Hindlimb muscle (tissue), 1 donor: ENCODE measurements at regions not wholly inside any gene's neighbourhood (a gene's known extent, or its start where the extent isn't known, plus 50 kb on each side); places are given as distances from the start of the nearest gene placed in this dataset.
"Not testable (repeated sequence)": the region's sequence is repeated elsewhere in the genome, so short reads cannot be mapped to it uniquely, and the experiment has no call there.

Source experiments
- DNase-seq: peaks from one replicate; pipeline ENCODE4 v3.0.0-alpha.2; 2013

GRCh38 chr2:142463047-142463446, 332.2 kb upstream of the LRP1B start:
- DNase-seq: no peak

- DNase-seq: no peak
Observed at GRCh38 chr2:142462306-142462705, 331.5 kb upstream of the LRP1B start.

DNA sequence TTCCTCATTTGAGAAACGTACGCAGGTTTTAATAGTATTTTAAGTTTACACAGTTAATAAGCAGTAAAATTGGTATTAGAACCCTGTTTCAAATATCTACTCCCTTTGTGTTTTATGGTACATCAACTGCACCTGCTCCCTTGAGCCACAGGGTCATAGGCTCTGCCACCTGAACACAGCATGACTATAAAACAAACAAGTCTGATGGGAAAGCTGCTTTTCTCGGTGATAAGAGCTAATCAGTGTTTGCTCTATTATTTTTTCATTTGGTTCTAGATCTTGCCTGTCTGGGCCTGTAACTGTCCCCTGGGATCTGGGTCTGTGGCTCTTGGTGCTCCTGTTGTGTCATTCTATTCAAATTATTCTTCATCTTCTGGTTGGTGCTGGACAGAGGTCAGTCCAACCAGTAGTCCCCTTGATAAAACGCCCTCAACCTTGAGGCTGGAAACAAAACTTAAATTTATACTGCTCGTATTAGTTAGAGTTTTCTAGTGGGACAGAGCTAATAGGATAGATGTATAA, 314.8 kb upstream of the LRP1B start:
- DNase-seq: no peak

GRCh38 chr2:142445023-142445422, 314.2 kb upstream of the LRP1B start:
- no peak for DNase-seq

DNA sequence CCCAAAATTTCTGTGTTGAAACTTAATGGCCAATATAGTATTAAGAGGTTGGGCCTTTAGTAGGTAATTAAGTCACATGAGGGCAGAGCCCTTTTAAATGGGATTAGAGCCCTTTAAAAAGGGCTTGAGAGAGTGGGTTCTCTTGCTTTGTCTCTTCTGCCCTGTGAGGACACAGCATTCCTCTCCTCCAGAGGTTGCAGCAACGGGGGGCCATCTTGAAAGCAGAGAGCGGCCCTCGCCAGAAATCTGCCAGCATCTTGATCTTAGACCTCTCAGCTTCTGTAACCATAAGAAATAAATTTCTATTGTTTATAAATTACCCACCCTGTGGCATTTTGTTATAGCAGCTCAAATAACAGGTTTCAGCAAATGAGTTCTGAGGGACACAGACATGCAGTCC, 305.0 kb upstream of the LRP1B start:
- DNase-seq: no peak

- no peak for DNase-seq
Observed at GRCh38 chr2:142426064-142426463, 295.2 kb upstream of the LRP1B start.

DNA sequence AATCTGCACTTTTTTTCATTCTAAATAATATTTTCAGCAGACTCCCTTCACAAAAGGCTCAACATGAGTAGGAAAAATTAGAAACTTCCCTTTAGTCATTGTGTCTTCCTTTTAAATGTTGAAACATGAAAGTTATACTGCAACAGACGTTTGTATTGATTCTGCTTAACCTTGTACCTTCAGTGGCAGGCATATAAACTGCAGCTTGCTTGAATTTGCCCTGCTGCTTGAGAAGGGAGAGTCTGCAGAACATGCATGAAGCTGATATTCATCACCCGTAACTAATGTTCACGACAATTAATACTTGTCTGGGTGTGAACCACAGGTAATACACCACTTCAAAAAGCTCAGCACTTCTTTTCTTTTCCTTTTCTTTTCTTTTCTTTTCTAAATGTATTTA, 294.7 kb upstream of the LRP1B start:
- DNase-seq: no peak

- no peak for DNase-seq
Observed at GRCh38 chr2:142423603-142424002, 292.8 kb upstream of the LRP1B start.

- DNase-seq: no peak
Observed at GRCh38 chr2:142422769-142423168, 292.0 kb upstream of the LRP1B start.

GRCh38 chr2:142422041-142422440, 291.2 kb upstream of the LRP1B start:
- DNase-seq: no peak

DNA sequence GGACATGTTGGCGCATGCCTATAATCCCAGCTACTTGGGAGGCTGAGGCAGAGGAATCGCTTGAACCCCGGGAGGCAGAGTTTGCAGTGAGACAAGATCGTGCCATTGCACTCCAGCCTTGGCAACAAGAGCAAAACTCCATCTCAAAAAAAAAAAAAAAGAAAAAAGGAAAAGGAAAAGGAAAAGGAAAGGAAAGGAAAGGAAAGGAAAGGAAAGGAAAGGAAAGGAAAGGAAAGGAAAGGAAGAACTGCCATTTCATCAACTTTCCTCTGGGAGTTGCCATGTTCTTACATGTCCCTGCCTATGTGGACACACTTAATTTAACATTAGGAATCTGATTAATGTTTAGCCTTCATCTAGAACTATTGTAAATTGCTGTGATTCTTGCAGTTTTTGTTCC, 287.9 kb upstream of the LRP1B start:
- DNase-seq: not testable (repeated sequence)

DNA sequence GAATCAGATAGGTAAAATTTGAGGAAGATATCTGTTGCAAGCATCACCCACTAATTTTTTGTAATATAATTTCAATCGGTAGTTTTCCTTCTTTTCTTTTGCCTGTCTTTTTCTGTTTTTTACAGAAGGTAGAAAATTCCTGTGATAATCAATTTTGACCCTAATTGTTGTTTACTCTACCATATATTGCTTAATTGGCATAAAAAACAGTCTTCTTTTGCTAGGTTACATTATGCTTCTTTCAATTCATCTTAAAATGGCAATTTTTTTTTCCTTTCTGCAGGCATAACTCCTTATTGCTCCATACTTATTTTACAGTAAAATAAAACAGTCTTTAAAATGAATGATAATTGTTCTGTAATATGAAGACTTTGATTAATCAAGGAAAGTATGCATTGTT, 286.2 kb upstream of the LRP1B start:
- DNase-seq: no peak

DNA sequence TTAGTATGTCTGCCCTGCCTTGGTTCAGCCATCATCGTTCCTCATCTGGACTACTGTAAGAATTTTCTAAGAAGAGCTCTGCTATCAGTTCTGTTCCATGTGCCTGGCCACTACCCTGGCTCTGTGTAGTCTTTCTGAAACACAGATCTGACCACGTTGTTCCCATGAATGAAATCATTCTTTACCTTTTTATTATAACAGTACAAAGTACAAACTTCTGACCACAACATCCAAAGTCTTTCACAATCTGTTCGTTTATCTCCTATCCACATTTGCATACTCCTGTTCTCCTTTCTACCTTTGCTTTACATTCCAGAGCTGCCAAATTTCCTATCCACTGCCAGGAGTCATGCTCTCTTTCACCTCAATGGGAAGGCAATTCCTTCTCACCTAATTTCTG, 284.6 kb upstream of the LRP1B start:
- no peak for DNase-seq

DNA sequence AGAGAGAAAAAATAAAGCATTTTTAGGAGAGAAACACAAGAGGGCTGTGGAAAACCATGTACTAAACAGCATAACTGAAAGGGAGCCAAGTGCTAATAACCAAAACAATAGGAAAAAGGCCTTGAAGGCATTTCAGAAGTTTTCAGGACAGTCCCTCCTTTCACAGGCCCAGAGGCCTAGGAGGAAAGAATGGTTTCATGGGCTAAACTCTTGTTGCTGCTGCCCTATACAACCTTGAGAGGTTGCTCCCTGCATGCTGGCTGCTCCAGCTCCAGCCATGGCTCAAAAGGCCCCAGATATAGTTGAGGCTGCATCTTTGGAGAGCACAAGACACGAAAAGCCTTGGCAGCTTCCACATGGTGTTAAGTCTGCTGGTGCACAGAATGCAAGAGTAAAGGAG, 267.4 kb upstream of the LRP1B start:
- DNase-seq: no peak

- DNase-seq: no peak
Observed at GRCh38 chr2:142395291-142395690, 264.5 kb upstream of the LRP1B start.

DNA sequence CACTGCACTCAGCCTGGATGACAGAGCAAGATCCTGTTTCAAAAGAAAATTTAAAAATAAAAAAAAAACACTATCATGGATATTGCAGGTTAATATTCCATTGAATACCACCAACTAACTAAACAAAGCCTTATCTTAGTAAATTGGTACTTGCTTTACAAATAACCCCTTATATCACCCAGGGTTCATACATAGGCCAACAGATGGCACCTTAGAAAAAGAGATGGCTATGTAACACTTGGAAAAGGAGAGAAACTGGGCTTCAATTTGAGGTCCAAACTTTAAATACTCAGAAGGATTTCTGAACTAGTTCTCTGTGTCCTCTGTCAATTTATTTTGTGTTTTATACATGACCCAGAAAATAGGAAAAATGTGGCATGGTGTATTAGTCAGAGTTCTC, 249.6 kb upstream of the LRP1B start:
- DNase-seq: no peak

- not testable (repeated sequence) for DNase-seq
Observed at GRCh38 chr2:142362069-142362468, 231.3 kb upstream of the LRP1B start.

DNA sequence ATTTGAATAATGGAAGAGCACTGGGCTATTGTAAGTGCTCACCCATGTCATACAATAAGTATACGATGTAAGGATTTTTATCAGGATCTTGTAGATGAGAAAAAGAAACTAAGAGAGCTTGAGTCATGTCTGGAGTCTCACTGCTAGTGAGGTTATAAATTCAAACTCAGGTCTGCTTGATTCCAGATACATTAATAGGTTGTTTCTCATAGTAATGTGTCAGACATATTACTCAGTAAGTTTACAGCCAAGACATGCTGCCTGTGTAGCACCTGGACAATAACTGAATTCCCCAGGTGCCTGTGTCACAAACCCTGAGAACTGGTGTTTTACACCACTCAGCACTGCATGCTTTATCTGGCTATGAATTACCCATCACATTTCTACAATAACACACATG, 216.9 kb upstream of the LRP1B start:
- no peak for DNase-seq

GRCh38 chr2:142339261-142339660, 208.4 kb upstream of the LRP1B start:
- DNase-seq: no peak

DNA sequence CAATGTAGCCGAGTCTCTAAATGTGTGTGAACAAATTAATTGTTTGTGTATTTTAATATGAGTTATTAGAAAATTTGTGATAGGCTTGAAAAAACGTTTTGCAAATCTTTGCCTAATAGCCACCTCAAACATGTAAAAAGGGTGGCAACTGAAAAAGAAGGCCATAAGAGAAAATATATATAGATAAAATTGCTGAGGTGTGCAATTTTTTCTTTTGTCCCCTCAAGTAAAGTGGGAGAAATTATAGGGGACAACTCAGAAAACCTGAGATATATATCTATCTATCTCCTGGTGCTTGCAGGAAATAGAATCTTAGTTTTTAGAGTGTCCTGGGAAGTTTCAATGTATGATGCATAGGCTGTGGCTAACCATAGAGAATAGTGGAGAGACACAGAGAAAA, 201.4 kb upstream of the LRP1B start:
- no peak for DNase-seq

GRCh38 chr2:142330458-142330857, 199.6 kb upstream of the LRP1B start:
- no peak for DNase-seq

- DNase-seq: no peak
Observed at GRCh38 chr2:142325870-142326269, 195.1 kb upstream of the LRP1B start.

- no peak for DNase-seq
Observed at GRCh38 chr2:142323206-142323605, 192.4 kb upstream of the LRP1B start.

DNA sequence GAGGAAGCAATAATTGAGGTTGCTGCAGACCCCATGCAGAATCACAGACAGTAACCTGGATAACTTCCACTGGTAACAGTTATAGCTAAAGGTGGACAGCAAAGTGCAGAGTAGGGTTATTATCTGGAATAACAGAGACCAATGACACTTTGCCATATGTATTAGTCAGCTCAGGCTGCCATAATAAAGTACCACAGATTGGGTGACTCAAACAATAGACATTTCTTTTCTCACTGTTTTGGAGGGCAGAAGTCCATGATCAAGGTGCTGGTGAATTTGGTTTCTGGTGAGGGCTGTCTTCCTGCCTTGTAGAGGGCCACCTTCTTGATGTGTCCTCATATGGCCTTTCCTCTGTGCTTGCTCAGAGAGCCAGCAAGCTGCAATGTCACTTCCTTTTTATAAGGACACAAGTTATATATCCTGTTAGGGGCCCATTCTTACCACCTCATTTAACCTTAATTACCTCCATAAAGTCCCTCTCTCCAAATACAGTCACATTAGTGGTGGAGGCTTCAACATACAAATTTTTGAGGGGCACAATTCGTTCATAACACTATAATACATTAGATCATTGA, 191.0 kb upstream of the LRP1B start:
- no peak for DNase-seq

DNA sequence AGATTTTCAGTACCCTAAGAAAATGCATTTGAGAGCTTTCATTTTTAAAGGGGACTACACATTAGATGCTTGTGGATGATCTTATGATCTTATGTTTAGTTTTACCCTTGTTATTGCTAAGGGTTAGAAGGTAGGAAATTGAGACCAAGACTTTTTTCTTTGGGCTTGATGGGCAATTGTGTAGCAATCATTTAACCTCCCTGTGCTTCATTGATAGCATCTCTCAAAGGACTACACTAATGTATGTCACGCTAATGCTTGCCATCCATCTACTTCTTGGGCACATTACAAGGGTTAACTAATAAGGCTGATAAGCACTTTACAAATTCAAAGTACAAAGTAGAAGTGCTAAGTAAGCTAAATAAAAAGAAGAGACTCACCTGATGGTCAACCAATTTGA, 189.3 kb upstream of the LRP1B start:
- no peak for DNase-seq
